GM18502 (cell line): ENCODE measurements at regions not wholly inside any gene's neighbourhood (a gene's known extent, or its start where the extent isn't known, plus 50 kb on each side); places are given as distances from the start of the nearest gene placed in this dataset.

Source experiments
- ATAC-seq: cut with Tn5 transposase; IDR thresholded peaks from one replicate; pipeline ENCODE4 v1.9.1; 2021; ENCODE audit warnings: mild to moderate bottlenecking; ENCODE audit not compliant: unreplicated experiment, poor library complexity

GRCh38 chr2:19141234-19142004 is 217.0 kb downstream of the OSR1 start:
- no peak for ATAC-seq

GRCh38 chr2:19140463-19141208 is 217.8 kb downstream of the OSR1 start:
- no peak for ATAC-seq

GRCh38 chr2:19139386-19139785 is 219.0 kb downstream of the OSR1 start:
- ATAC-seq, result no peak

- no peak for ATAC-seq
These were observed 220.1 kb downstream of the OSR1 start for GRCh38 chr2:19138264-19138825.

- ATAC-seq, result no peak
These were observed 221.0 kb downstream of the OSR1 start for GRCh38 chr2:19137433-19137832.

GRCh38 chr2:19132967-19133366 is 225.5 kb downstream of the OSR1 start:
- ATAC-seq, result no peak

- no peak for ATAC-seq
These were observed 226.6 kb downstream of the OSR1 start for GRCh38 chr2:19131871-19132270.

GRCh38 chr2:19128148-19128547 is 230.3 kb downstream of the OSR1 start:
- no peak for ATAC-seq

GRCh38 chr2:19127616-19128015 is 230.8 kb downstream of the OSR1 start:
- no peak for ATAC-seq

GRCh38 chr2:19125901-19126680 is 232.3 kb downstream of the OSR1 start:
- no peak for ATAC-seq

- no peak for ATAC-seq
These were observed 234.3 kb downstream of the OSR1 start for GRCh38 chr2:19124135-19124534.

- no peak for ATAC-seq
These were observed 234.9 kb downstream of the OSR1 start for GRCh38 chr2:19123556-19123955.

GRCh38 chr2:19122220-19122619 is 236.2 kb downstream of the OSR1 start:
- no peak for ATAC-seq

GRCh38 chr2:19120941-19121750 is 237.3 kb downstream of the OSR1 start:
- no peak for ATAC-seq

GRCh38 chr2:19120181-19120580 is 238.2 kb downstream of the OSR1 start:
- no peak for ATAC-seq

GRCh38 chr2:19119326-19120001 is 239.0 kb downstream of the OSR1 start:
- no peak for ATAC-seq

- no peak for ATAC-seq
These were observed 241.5 kb downstream of the OSR1 start for GRCh38 chr2:19116918-19117317.

- no peak for ATAC-seq
These were observed 243.6 kb downstream of the OSR1 start for GRCh38 chr2:19114754-19115231.

- no peak for ATAC-seq
These were observed 244.3 kb downstream of the OSR1 start for GRCh38 chr2:19114126-19114525.
